Activated T-cell treated with anti-CD3 and anti-CD28 coated beads, Interleukin-2, amount 50 U/mL, for 4 hours (primary cell): ENCODE measurements at regions not wholly inside any gene's neighbourhood (a gene's known extent, or its start where the extent isn't known, plus 50 kb on each side); places are given as distances from the start of the nearest gene placed in this dataset.

Source experiments
- ATAC-seq, 2 donors: fragments of 200-7000 bp; cut with Tn5 transposase; one replicate each; pipeline ENCODE4 v1.10.0; 2021
- DNase-seq: peaks from one replicate; pipeline ENCODE4 v3.0.0-alpha.2; 2020
- H3K27me3 Mint-ChIP-seq: one replicate; pipeline ENCODE4 v1.8.0; 2021; ENCODE audit warnings: low read depth, mixed read lengths
- H3K36me3 Mint-ChIP-seq: one replicate; pipeline ENCODE4 v1.8.0; 2022; ENCODE audit warnings: mixed read lengths; ENCODE audit not compliant: insufficient read depth
- H3K4me1 Mint-ChIP-seq: one replicate; pipeline ENCODE4 v1.8.0; 2021; ENCODE audit warnings: low read depth, mixed read lengths
- H3K4me3 Mint-ChIP-seq: one replicate; pipeline ENCODE4 v1.8.0; 2021; ENCODE audit warnings: mild to moderate bottlenecking, moderate library complexity, mixed read lengths
- H3K9me3 Mint-ChIP-seq: one replicate; pipeline ENCODE4 v1.8.0; 2021; ENCODE audit warnings: mixed read lengths

GRCh38 chr5:38048400-38048799, 208.6 kb upstream of the GDNF start:
- no peak for DNase-seq
- no peak overlapping the region for H3K4me3 Mint-ChIP-seq
- ATAC-seq, result no peak
- peaks cover 2% of the 10 kb centered on the region for H3K9me3 Mint-ChIP-seq
- H3K4me1 Mint-ChIP-seq, result no peaks in the 10 kb centered on the region
- H3K36me3 Mint-ChIP-seq, result no peaks in the 10 kb centered on the region
- peaks cover 3% of the 10 kb centered on the region for H3K27me3 Mint-ChIP-seq

GRCh38 chr5:38046103-38046502, 206.3 kb upstream of the GDNF start:
- H3K4me3 Mint-ChIP-seq, result no peak overlapping the region
- H3K9me3 Mint-ChIP-seq, result peaks cover 2% of the 10 kb centered on the region
- H3K4me1 Mint-ChIP-seq, result no peaks in the 10 kb centered on the region
- DNase-seq (no peak), ATAC-seq (no peak)
- H3K36me3 Mint-ChIP-seq, result no peaks in the 10 kb centered on the region
- peaks cover 3% of the 10 kb centered on the region for H3K27me3 Mint-ChIP-seq

GRCh38 chr5:38045446-38045845, 205.6 kb upstream of the GDNF start:
- peaks cover 2% of the 10 kb centered on the region for H3K9me3 Mint-ChIP-seq
- no peak for ATAC-seq
- no peak overlapping the region for H3K4me3 Mint-ChIP-seq
- no peak for DNase-seq
- no peaks in the 10 kb centered on the region for H3K36me3 Mint-ChIP-seq
- no peaks in the 10 kb centered on the region for H3K4me1 Mint-ChIP-seq
- H3K27me3 Mint-ChIP-seq, result peaks cover 3% of the 10 kb centered on the region

- ATAC-seq (no peak), DNase-seq (no peak)
- H3K27me3 Mint-ChIP-seq, result peaks cover 6% of the 10 kb centered on the region
- H3K4me1 Mint-ChIP-seq, result no peaks in the 10 kb centered on the region
- H3K9me3 Mint-ChIP-seq, result peaks cover 3% of the 10 kb centered on the region
- no peak overlapping the region for H3K4me3 Mint-ChIP-seq
- H3K36me3 Mint-ChIP-seq, result no peaks in the 10 kb centered on the region
Measured at GRCh38 chr5:38039826-38040225, 200.0 kb upstream of the GDNF start.

GRCh38 chr5:38039091-38039490, 199.2 kb upstream of the GDNF start:
- ATAC-seq (no peak), DNase-seq (no peak)
- H3K27me3 Mint-ChIP-seq, result peaks cover 3% of the 10 kb centered on the region
- no peak overlapping the region for H3K4me3 Mint-ChIP-seq
- no peaks in the 10 kb centered on the region for H3K36me3 Mint-ChIP-seq
- H3K4me1 Mint-ChIP-seq, result no peaks in the 10 kb centered on the region
- H3K9me3 Mint-ChIP-seq, result peaks cover 3% of the 10 kb centered on the region

- DNase-seq (no peak), ATAC-seq (no peak)
- Mint-ChIP-seq H3K4me1 (no peaks in the 10 kb centered on the region), H3K36me3 (no peaks in the 10 kb centered on the region), H3K4me3 (no peak overlapping the region), H3K9me3 (peaks cover 3% of the 10 kb centered on the region), H3K27me3 (peaks cover 3% of the 10 kb centered on the region)
Measured at GRCh38 chr5:38036765-38037164, 196.9 kb upstream of the GDNF start.

- Mint-ChIP-seq H3K27me3 (no peaks in the 10 kb centered on the region), H3K9me3 (peaks cover 3% of the 10 kb centered on the region), H3K4me3 (no peak overlapping the region), H3K36me3 (no peaks in the 10 kb centered on the region), H3K4me1 (no peaks in the 10 kb centered on the region)
- DNase-seq (no peak), ATAC-seq (no peak)
Measured at GRCh38 chr5:38032149-38032548, 192.3 kb upstream of the GDNF start.

GRCh38 chr5:38031304-38031703, 191.5 kb upstream of the GDNF start:
- Mint-ChIP-seq H3K4me3 (no peak overlapping the region), H3K4me1 (no peaks in the 10 kb centered on the region), H3K9me3 (peaks cover 3% of the 10 kb centered on the region), H3K27me3 (no peaks in the 10 kb centered on the region), H3K36me3 (no peaks in the 10 kb centered on the region)
- DNase-seq (no peak), ATAC-seq (no peak)

- Mint-ChIP-seq H3K4me3 (no peak overlapping the region), H3K9me3 (no peaks in the 10 kb centered on the region), H3K27me3 (no peaks in the 10 kb centered on the region), H3K36me3 (no peaks in the 10 kb centered on the region), H3K4me1 (no peaks in the 10 kb centered on the region)
- ATAC-seq, result no peak
- DNase-seq, result no peak
Measured at GRCh38 chr5:38029397-38030065, 189.7 kb upstream of the GDNF start.

- no peak overlapping the region for H3K4me3 Mint-ChIP-seq
- H3K4me1 Mint-ChIP-seq, result no peaks in the 10 kb centered on the region
- H3K27me3 Mint-ChIP-seq, result peaks cover 3% of the 10 kb centered on the region
- no peaks in the 10 kb centered on the region for H3K9me3 Mint-ChIP-seq
- H3K36me3 Mint-ChIP-seq, result no peaks in the 10 kb centered on the region
- ATAC-seq (no peak), DNase-seq (no peak)
Measured at GRCh38 chr5:38023799-38024198, 184.0 kb upstream of the GDNF start.

- no peak overlapping the region for H3K4me3 Mint-ChIP-seq
- no peaks in the 10 kb centered on the region for H3K9me3 Mint-ChIP-seq
- no peak for ATAC-seq
- no peaks in the 10 kb centered on the region for H3K4me1 Mint-ChIP-seq
- no peaks in the 10 kb centered on the region for H3K36me3 Mint-ChIP-seq
- no peak for DNase-seq
- H3K27me3 Mint-ChIP-seq, result peaks cover 3% of the 10 kb centered on the region
Measured at GRCh38 chr5:38023371-38023770, 183.5 kb upstream of the GDNF start.

- Mint-ChIP-seq H3K4me3 (no peak overlapping the region), H3K36me3 (no peaks in the 10 kb centered on the region), H3K4me1 (no peaks in the 10 kb centered on the region), H3K27me3 (peaks cover 3% of the 10 kb centered on the region), H3K9me3 (no peaks in the 10 kb centered on the region)
- DNase-seq, result no peak
- no peak for ATAC-seq
Measured at GRCh38 chr5:38022631-38023030, 182.8 kb upstream of the GDNF start.

GRCh38 chr5:38018016-38018415, 178.2 kb upstream of the GDNF start:
- DNase-seq (no peak), ATAC-seq (no peak)
- no peak overlapping the region for H3K4me3 Mint-ChIP-seq
- no peaks in the 10 kb centered on the region for H3K4me1 Mint-ChIP-seq
- H3K27me3 Mint-ChIP-seq, result peaks cover 3% of the 10 kb centered on the region
- no peaks in the 10 kb centered on the region for H3K9me3 Mint-ChIP-seq
- H3K36me3 Mint-ChIP-seq, result no peaks in the 10 kb centered on the region

GRCh38 chr5:38013107-38013506, 173.3 kb upstream of the GDNF start:
- no peaks in the 10 kb centered on the region for H3K4me1 Mint-ChIP-seq
- no peaks in the 10 kb centered on the region for H3K27me3 Mint-ChIP-seq
- DNase-seq, result no peak
- no peak for ATAC-seq
- no peak overlapping the region for H3K4me3 Mint-ChIP-seq
- no peaks in the 10 kb centered on the region for H3K36me3 Mint-ChIP-seq
- H3K9me3 Mint-ChIP-seq, result no peaks in the 10 kb centered on the region

GRCh38 chr5:38011668-38012188, 171.9 kb upstream of the GDNF start:
- no peak overlapping the region for H3K4me3 Mint-ChIP-seq
- DNase-seq (no peak), ATAC-seq (no peak)
- no peaks in the 10 kb centered on the region for H3K4me1 Mint-ChIP-seq
- no peaks in the 10 kb centered on the region for H3K9me3 Mint-ChIP-seq
- H3K27me3 Mint-ChIP-seq, result no peaks in the 10 kb centered on the region
- H3K36me3 Mint-ChIP-seq, result no peaks in the 10 kb centered on the region
